Ovary (tissue), 7 donors: ENCODE measurements at regions not wholly inside any gene's neighbourhood (a gene's known extent, or its start where the extent isn't known, plus 50 kb on each side); places are given as distances from the start of the nearest gene placed in this dataset.

Experiments used
- DNase-seq, 5 donors: peaks; one replicate each; pipeline ENCODE4 v3.0.0-alpha.2; 2019 to 2020
- H3K27ac ChIP-seq, 2 donors: fragments of 200-600 bp; one replicate each; pipeline versions ENCODE4 v1.5.1 to v1.8.0; 2019 to 2022
- H3K27me3 ChIP-seq: fragments of 200-600 bp; one replicate; pipeline ENCODE4 v1.8.0; 2022
- H3K36me3 ChIP-seq: fragments of 200-600 bp; sonication (generic); one replicate; pipeline ENCODE4 v1.5.1; 2019
- H3K4me1 ChIP-seq: one replicate; pipeline ENCODE4 v1.8.1; 2013; ENCODE audit warnings: mild to moderate bottlenecking, moderate library complexity; ENCODE audit not compliant: insufficient read depth
- H3K4me3 ChIP-seq: fragments of 200-600 bp; sonication (generic); one replicate; pipeline ENCODE4 v1.5.1; 2017
- H3K9me3 ChIP-seq, 2 donors: fragments of 200-600 bp in 1 of 2; sonication (generic) in 1 of 2; one replicate each; pipeline versions ENCODE4 v1.5.1 to v1.8.1; 2013 to 2019; ENCODE audit warnings: mild to moderate bottlenecking in 1 of 2, moderate library complexity in 1 of 2
- EP300 ChIP-seq: sonication (generic); formaldehyde crosslinking; IDR thresholded peaks from one replicate; pipeline ENCODE4 v1.6.1; 2017; ENCODE audit warnings: antibody characterized with exemption
- POLR2A ChIP-seq: fragments of 450-650 bp; IDR thresholded peaks from one replicate; pipeline ENCODE4 v1.6.1; 2017; ENCODE audit warnings: antibody characterized with exemption, mild to moderate bottlenecking, moderate library complexity
- WGBS, 3 donors: extraction: QIAGEN DNeasy Blood & Tissue Kit in 1 of 3; methylation state at CpG; one replicate each; pipeline versions ENCODE4 v1.1.5 to v1.1.7; 2013 to 2017; 5-methylcytosine and 5-hydroxymethylcytosine counted together
- intact Hi-C, 4 donors: fragments of 100-400 bp; cut with DNase I; formaldehyde crosslinking; loops; one replicate each; pipeline versions ENCODE4 v1.11.0 to v1.15.1; 2022 to 2023
- TF ChIP-seq, protein P1 (sequence below), 3 donors: fragments of 450-650 bp in 2 of 3; fragments of 200-600 bp in 1 of 3; IDR thresholded peaks; one replicate each; pipeline versions ENCODE4 v1.5.1 to v1.8.0; 2016 to 2022; ENCODE audit warnings: antibody characterized with exemption in 3 of 3, mild to moderate bottlenecking in 1 of 3
- donor health status: DM: no; HTN: no; CAD: no; lungs with moderate emphysema.
- donor health status: DM: no; HTN: no; CAD: no.
- donor health status: Bipolar disorder and iron deficiency.
- donor health status: DM: no; HTN: no; CAD: no.
- donor health status: DM: yes; HTN: yes; CAD: no.

DNA sequence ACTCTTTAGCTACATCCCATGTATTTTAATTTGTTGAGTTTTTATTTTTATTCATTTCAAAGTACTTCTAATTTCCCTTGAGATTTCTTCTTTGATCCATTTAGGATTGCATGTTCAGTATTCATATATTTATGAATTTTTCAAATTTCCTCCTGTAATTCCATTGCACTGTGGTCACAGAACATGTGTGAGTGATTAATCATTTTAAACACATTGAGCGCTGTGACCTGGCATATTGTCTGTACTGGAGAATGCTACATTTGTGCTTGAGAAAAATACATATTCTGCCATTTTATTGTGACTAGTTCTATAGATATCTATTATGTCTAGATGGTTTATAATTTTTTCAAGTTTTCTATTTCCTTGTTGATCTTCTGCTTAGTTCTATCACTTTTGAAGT, 353.7 kb downstream of the RAD51AP2 start:
- Histone ChIP-seq H3K9me3 (no peaks in the 10 kb centered on the region), H3K27me3 (no peaks in the 10 kb centered on the region), H3K27ac (no peak overlapping the region), H3K36me3 (no peaks in the 10 kb centered on the region), H3K4me3 (no peak overlapping the region), H3K4me1 (no peaks in the 10 kb centered on the region)
- intact Hi-C loops: no loop called here
- WGBS, 3 donors: 78 to 88% (median 83%) methylated on average over 1 of the region's 1 CpG
- no peak for DNase-seq
- TF ChIP-seq EP300 (no peak), POLR2A (no peak)
- TF ChIP-seq, protein P1, sequence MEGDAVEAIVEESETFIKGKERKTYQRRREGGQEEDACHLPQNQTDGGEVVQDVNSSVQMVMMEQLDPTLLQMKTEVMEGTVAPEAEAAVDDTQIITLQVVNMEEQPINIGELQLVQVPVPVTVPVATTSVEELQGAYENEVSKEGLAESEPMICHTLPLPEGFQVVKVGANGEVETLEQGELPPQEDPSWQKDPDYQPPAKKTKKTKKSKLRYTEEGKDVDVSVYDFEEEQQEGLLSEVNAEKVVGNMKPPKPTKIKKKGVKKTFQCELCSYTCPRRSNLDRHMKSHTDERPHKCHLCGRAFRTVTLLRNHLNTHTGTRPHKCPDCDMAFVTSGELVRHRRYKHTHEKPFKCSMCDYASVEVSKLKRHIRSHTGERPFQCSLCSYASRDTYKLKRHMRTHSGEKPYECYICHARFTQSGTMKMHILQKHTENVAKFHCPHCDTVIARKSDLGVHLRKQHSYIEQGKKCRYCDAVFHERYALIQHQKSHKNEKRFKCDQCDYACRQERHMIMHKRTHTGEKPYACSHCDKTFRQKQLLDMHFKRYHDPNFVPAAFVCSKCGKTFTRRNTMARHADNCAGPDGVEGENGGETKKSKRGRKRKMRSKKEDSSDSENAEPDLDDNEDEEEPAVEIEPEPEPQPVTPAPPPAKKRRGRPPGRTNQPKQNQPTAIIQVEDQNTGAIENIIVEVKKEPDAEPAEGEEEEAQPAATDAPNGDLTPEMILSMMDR (IDR thresholded peaks at IDR 0.05): no peak

DNA sequence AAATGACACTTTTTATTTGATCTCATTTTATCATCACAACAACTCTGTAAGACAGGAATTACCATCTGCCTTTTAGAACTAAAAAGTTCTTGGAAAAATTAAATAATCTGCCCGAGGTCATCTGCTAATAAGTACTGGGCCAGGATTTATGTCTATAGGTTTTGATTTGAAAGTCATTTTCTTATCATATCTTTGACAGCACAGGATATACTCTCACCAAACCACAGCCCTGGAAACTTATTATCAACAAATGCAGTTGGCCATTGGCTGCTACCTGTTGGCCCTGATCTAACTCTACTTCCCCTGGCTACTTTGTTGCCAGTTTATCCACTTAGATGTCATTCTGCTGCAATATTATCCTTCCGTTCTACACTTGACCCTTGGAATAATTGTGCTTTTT, 354.6 kb downstream of the RAD51AP2 start:
- 69 to 82% (median 76%) methylated on average over 2 of the region's 2 CpGs for WGBS, 3 donors

GRCh38 chr2:17162713-17163112, 355.5 kb downstream of the RAD51AP2 start:
- Histone ChIP-seq H3K27me3 (no peaks in the 10 kb centered on the region), H3K4me1 (no peaks in the 10 kb centered on the region)
- WGBS, 3 donors: 29 to 38% (median 30%) methylated on average over 2 of the region's 2 CpGs

More for the DNA sequence above, 354.6 kb downstream of the RAD51AP2 start:
- Histone ChIP-seq H3K36me3 (no peaks in the 10 kb centered on the region), H3K9me3 (no peaks in the 10 kb centered on the region), H3K27me3 (no peaks in the 10 kb centered on the region), H3K4me1 (no peaks in the 10 kb centered on the region), H3K27ac (no peak overlapping the region), H3K4me3 (no peak overlapping the region)
- no peak for DNase-seq
- TF ChIP-seq POLR2A (no peak), EP300 (no peak)
- TF ChIP-seq, protein P1 (IDR thresholded peaks at IDR 0.05): no peak
- intact Hi-C loops: no loop called here

DNA sequence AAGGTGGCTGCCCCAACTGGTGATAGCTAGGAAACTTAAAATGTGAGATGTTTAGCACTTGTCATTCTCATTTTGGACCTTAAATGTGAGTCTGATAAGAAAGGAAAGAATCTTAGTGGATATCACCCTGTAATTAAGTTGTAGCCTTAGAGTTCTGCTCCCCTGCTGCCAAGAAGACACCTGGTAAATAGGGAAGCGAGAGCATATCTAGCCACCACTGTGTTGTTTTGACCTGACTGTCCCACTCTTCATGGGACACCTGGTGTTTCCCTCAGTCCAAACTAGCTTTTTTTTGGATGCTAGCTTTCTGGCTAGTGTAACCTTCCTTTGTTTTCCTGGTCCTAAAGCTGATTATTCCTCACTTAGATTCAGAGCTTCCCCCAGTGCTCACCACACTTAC, 357.6 kb downstream of the RAD51AP2 start:
- Histone ChIP-seq H3K9me3 (no peaks in the 10 kb centered on the region), H3K27me3 (no peaks in the 10 kb centered on the region), H3K27ac (no peak overlapping the region), H3K36me3 (no peaks in the 10 kb centered on the region), H3K4me3 (no peak overlapping the region), H3K4me1 (no peaks in the 10 kb centered on the region)
- intact Hi-C loops: no loop called here
- TF ChIP-seq POLR2A: no peak
- TF ChIP-seq, protein P1 (IDR thresholded peaks at IDR 0.05): no peak
- TF ChIP-seq EP300: no peak
- no peak for DNase-seq
- 24 to 68% (median 54%) methylated on average over 1 of the region's 1 CpG for WGBS, 3 donors

More at GRCh38 chr2:17162713-17163112, 355.5 kb downstream of the RAD51AP2 start:
- no peaks in the 10 kb centered on the region for H3K36me3 ChIP-seq
- TF ChIP-seq POLR2A (no peak), EP300 (no peak)
- TF ChIP-seq, protein P1 (IDR thresholded peaks at IDR 0.05): no peak
- intact Hi-C loops: no loop called here
- no peak for DNase-seq
- no peaks in the 10 kb centered on the region for H3K9me3 ChIP-seq
- H3K27ac ChIP-seq: no peak overlapping the region
- no peak overlapping the region for H3K4me3 ChIP-seq
